ENCODE measurements at regions not wholly inside any gene's neighbourhood (a gene's known extent, or its start where the extent isn't known, plus 50 kb on each side); places are given as distances from the start of the nearest gene placed in this dataset.

DNA sequence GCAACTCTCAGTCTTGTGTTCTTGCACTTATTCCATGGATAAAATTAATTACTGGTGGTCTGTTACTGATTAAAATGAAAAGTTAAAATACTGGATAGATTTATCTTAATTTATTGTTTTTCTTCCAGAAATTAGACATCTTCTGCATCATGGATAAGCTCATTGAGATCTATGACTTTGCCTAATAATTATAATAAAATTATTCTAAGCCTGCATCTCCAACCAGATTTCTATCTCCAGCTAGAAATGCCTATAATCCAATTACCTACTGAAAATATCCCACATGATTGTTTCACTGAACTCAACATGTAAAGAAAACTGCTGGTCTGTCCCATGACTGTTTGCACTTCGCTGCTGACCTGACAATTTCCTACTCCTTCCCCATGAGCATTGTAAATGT is 88.3 kb upstream of the ACBD5 start:
- peak; percentile 54; the same call in 1 of the 2 replicates for TF ChIP-seq GATA2 (IDR thresholded peaks at IDR 0.05; ENCODE audit: low read depth, low read length)
- peak; percentile 86 for TF ChIP-seq GATA3 (IDR thresholded peaks at IDR 0.05; ENCODE audit: low read depth, low read length)

DNA sequence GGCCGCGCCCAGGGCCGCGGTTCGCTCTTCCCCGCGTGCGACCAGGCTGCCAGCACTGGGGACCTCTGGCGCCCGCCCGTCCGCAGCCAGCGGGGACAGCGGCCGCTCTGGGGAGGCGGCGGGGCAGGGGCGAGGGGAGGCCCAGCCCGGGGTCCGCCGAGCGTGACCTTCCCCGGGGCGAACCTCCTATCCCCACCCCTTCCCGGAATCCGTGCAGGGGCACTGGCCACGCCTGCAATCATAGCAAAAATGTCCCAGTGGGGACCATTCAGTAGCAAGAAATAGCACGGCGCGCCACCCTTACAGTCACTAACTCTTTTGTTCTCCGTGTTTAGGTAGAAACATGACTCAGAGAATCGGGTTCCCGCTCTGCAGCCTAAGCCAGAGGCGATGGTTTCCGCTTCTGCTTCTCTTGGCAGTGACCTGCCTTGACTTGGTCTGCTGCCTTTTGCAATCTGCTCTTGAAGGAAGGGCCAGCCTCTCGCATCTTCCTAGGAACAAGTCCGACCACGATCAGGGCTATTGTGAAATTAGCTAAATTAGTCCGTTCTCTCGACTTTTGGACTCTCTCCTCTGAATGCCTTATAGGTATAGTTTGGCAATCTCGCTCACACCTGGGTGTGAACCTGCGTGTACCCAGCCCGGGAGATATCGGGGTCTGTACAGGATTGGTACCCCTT is 79.3 kb upstream of the ACBD5 start:
- TF ChIP-seq GATA3 (IDR thresholded peaks at IDR 0.05; ENCODE audit: low read depth, low read length) (no peak), GATA2 (IDR thresholded peaks at IDR 0.05; ENCODE audit: low read depth, low read length) (no peak)

DNA sequence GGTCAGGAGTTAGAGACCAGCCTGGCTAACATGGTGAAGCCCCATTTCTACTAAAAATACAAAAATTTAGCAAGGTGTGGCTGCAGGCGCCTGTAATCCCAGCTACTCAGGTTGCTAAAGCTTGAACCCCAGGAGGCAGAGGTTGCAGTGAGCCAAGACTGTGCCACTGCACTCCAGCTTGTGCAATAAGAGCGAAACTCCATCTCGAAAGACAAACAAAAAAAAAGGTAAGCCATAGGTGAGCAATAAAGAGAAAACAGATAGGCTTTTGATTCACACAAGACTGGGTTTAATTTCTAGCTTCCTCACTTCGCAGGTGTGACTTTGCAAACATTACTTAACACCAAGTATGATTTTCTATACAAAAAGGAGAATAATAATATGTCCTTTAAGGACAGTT is 72.3 kb upstream of the ACBD5 start:
- TF ChIP-seq GATA3 (IDR thresholded peaks at IDR 0.05; ENCODE audit: low read depth, low read length) (no peak), GATA2 (IDR thresholded peaks at IDR 0.05; ENCODE audit: low read depth, low read length) (no peak)

DNA sequence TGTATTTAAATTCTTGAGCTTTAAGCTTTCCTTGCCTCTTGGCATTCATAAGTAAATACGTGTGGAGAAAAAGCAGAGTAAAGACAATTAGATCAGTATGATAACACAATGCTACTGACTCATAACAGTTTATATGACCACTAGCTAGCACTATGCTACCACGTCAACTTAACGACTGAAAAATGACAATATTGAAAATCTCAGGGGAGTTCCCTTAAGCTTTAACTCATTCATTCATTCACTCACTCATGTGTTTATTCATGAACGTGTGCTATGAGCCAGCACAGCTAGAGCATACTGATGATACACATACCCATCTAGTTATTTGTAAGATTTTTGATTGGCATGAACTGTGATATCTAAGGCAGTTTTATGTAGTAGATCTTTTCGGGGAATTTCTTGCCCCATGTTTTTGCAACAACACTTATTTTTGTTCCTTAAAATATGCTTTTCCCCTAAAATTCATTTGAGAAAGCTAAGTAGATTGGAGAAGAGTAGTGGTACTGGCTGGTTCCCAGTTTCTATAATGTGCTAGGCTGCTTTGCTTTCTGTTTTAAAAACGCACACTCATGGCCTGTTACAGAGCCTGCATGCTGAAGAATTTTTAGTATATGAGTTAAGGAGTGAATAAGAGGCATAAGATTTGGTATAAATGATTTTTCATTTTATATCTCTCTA is 57.4 kb upstream of the ACBD5 start:
- TF ChIP-seq GATA3 (IDR thresholded peaks at IDR 0.05; ENCODE audit: low read depth, low read length) (no peak), GATA2 (IDR thresholded peaks at IDR 0.05; ENCODE audit: low read depth, low read length) (no peak)
